HG03103 (cell line): ENCODE measurements at regions not wholly inside any gene's neighbourhood (a gene's known extent, or its start where the extent isn't known, plus 50 kb on each side); places are given as distances from the start of the nearest gene placed in this dataset.

Experiments used
- ATAC-seq: cut with Tn5 transposase; IDR thresholded peaks from one replicate; pipeline ENCODE4 v1.9.1; 2021; ENCODE audit warnings: low read depth; ENCODE audit not compliant: unreplicated experiment

DNA sequence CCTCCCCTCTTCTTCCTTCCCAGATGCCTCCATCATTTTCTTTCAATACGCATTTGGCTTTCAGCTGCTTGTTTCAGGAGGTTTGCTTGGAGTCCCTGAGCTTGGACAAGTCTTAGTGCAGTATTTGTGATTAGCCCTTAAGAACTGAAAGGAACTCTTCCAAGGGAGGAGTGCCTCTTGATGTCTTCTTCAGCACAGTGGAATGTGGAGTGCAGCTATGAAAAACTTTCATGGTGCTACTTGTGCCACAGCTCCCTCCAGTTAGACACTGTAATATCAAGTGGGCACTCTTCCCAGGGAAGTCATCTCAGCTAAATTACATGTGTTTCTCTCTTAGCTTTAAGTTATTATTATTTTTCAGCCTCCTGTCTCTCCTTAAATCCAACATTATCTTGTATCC is 173.1 kb downstream of the NECTIN3 start:
- no peak for ATAC-seq

DNA sequence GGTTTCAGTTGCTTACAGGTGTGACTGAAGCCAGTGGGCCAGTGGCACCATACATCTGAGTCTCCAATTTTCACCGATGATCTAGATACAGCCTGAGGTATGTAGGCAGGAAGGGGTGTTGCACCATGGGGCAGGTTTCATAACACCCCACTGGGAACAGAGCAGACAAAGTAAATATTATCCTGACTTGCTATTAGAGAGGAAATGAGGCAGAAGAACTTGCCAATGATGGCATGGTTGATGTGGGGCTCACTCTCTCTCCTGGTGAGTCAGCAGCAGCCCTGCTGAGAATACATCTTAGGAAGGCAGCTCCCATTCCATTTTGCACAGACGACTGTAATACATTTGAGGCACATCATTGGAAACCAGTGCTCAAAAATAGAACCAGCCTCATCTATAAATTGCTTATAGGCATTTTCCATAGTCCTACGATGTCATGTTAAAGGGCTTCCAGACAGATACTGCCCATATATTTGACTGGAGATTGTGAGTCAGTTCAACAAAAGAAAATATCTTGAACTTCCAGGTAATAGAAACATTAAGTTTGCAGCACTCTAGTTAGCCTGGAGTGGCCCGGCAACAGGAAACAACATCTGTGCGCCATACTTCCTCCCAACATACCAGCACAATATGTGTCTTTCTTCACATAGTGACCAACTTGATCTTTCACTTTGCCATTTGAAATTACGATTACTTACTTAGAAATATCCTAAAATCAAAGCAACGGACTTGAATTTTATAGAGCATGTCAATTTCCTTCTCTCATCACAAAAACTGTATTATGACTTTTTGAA is 175.5 kb downstream of the NECTIN3 start:
- no peak for ATAC-seq

DNA sequence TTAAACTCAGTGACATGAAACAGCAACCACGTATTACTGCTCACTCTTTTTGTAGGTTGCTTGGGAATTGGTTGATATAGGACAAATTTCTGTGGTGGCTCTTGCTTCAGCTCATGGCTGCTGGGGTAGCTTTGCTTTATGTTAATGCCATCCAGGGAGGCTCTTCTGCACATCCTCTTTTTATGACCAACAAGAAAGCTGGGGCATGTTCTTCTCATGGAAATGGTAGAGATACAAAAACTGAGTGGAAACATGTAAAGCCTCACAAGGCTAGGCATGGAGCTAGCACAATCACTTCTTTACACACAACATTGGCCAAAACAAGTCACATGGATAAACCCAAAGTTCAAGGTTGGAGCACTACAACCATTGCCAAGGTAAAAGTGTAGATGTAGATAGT is 176.8 kb downstream of the NECTIN3 start:
- ATAC-seq, result no peak

DNA sequence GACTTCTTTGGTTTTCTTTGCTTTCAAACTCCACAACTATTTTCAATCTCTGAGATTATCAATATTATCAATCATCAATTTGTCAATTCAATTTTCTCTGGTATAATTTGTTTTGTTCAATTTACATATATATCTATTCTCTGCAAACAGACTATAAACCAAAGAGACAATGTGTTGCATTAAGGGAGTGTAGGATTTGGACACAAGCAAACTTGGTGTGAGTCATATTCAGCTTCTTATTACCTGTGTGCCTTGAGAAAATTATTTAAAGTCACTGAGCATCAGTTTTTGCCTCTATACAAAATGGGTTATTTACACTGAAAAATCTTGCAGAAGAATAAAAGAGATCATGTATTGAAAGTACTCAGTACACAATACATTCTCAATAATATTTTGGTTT is 177.8 kb downstream of the NECTIN3 start:
- no peak for ATAC-seq

GRCh38 chr3:111252779-111253178 is 181.2 kb downstream of the NECTIN3 start:
- no peak for ATAC-seq

DNA sequence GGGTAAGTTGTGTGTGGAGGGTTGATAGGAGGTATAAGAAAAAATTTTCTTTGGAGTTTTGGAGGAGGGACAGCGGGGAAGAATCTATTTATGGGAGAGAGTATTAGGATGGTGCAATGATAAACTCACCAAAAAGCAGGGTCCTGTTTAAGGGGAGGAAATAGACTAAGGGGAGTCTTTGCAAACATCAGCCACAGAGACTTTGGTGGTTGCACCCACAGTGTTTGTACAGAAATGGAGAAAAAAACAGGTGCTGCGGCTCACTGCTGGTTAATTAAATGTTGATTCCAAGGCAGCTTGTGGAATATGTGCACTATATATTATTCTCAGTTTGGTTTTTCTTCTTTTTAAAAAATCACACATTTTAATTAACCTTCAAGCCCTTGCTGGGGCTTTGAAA is 182.1 kb downstream of the NECTIN3 start:
- ATAC-seq, result no peak

GRCh38 chr3:111260878-111261277 is 189.3 kb downstream of the NECTIN3 start:
- ATAC-seq, result peak; percentile 53

GRCh38 chr3:111269777-111270176 is 198.2 kb downstream of the NECTIN3 start:
- no peak for ATAC-seq

DNA sequence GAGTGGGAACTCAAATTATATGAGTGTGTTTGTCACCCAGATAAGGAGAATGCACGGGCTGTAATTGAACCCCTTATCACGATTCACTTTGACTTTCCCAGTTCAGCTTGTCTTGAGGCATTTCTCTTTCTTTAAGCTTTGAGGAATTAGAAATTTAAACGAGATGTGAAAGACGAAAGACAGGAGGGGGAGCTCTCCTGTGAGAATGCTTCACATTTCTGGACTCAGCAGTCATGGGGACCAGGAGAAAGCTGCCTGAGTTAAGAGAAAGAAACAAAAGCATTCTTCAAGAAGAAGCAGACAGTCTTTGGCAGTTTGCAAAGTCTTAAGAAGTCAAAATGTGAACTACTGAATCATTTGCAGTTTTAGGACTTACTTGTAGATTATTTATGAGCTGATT is 205.6 kb downstream of the NECTIN3 start:
- ATAC-seq, result no peak

- no peak for ATAC-seq
Measured at GRCh38 chr3:111278959-111279358, 207.3 kb downstream of the NECTIN3 start.

- no peak for ATAC-seq
Measured at GRCh38 chr3:111282024-111282423, 210.4 kb downstream of the NECTIN3 start.

DNA sequence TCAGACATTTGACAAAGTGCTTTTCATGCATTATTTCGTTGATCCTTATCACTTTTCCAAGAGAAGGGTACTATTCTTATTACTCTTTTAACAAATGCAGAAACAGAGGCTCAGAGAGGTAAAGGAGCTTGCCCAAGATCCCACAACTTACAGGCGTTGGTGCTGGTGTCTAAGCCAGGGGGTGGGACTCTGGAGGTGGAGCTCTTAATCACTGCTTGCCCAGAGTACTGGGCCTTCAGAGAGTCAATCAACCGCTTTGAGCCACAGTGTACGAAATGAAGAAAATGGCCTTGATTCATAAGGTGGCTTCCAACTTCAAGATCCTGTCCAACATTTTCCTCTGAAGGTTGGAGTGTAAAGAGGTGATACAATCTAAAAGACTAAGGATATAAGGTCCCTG is 211.5 kb downstream of the NECTIN3 start:
- no peak for ATAC-seq

DNA sequence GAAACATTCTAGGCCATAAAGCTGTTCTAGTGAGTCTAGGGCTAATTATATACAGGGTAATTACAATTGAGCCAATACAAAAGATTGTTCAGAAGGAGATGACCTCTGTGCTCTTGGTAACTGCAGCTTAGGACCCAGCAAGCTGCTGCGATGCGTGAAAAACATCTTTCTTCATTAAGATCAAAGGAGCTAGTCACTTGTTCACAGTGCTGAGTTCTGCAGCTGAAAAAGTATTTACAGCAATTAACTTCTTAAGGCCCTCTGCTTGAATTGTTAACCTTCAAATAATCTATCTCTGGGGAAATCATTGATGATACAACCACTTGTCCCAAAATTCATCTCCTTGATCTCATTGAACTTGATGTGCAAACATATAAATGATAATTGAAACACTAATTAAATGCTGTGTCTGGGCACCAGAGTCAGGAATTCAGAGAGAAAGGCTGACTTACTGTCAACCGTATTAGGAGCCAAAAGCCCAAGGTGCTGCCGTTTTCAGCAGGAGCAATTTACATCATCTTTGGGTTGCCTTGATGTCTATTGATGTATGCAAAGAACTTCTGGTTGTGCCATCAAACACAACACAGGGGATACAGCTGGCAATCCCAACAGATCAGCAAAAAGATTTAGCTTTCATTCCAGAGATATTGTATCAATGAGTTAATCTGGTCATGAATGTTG is 213.0 kb downstream of the NECTIN3 start:
- no peak for ATAC-seq

DNA sequence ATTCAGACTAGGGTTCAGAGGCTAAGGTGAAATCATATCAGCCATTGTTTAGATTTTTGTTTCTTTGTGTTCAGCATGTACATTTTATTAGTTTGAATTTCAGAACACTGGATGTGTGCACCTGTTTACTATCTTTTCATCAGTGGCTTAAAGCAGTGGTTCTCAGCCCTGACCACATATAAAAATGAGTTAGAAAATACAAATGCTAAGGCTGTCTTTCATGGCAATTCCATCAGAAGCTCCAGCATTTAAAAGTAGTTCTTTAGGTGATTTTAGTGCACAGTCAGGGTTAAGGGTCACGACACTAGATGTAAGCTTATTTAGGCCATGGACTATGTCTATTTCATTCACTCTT is 213.5 kb downstream of the NECTIN3 start:
- ATAC-seq, result no peak

DNA sequence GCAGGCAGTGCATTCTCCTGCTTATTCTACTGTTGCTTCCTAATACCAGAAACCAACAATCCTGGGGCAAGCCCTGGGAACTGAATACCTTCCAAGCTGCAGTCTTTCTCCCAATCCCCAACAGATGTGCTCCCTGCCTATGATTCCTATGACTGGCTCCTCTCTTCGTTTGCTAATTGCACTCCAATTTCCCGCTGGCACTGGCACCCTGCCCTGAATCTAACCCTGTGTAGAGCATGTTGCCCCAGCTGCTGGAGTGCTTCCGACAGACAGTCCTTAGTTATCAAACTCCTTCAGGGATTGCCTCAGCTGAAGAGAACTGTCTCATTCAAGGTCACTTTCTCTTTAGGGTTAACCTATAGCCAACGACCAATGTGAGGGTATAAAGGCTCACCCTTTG is 214.1 kb downstream of the NECTIN3 start:
- ATAC-seq, result no peak

DNA sequence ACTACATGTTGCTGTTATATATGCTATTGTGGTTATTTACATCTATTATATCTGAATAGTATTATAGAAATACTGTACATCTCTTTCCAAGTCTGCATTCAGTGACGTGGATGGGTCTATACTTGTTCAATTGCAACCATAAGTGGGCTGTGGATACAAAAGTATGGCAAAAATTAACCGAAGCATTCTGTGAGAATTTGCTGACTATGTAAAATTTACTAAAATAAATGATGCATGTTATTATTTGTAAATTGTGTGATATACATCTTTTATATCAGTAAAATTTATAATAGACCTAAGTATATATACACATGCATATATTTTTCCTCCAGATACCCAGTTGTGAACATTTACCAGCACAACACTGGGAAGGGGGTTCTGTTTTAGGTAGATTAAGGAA is 215.1 kb downstream of the NECTIN3 start:
- no peak for ATAC-seq

DNA sequence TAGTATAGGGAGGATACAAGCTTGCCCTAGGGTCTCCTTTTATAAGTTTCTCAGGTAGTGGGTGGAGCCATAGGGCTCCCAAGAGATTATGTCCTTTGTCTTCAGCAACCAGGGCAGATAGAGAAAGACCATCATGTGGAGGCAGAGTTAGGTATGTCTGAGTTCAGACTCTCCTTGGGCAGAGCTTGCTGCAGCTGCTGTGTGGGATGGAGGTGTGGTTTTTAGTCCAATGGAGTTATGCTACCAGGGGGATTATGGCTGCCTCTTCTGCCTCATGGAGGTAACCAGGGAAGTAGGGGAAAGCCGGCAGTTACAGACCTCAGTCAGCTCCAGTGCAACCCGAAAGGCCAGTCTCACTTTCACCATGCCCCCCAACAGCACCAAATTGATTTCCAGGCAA is 220.5 kb downstream of the NECTIN3 start:
- ATAC-seq, result no peak

DNA sequence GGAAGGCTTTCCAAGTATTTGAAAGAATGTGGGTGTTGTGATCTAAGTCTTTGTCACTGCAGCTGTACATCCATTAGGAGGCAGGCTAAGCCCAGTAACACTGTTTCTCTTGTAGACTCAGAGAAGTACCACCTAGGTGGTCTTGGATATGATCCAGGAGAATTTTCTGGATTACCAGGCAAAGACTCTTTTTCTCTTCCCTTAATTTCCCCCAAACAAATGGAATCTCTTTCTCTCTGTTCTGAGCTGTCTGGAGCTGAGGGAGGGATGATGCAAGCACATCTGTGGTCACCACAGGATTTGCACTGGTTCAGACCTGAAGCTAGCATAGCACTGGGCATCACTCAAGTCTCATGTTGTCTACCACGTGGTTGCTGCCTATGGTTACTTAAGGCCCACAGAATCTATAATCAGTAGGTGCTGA is 227.6 kb downstream of the NECTIN3 start:
- ATAC-seq, result no peak

DNA sequence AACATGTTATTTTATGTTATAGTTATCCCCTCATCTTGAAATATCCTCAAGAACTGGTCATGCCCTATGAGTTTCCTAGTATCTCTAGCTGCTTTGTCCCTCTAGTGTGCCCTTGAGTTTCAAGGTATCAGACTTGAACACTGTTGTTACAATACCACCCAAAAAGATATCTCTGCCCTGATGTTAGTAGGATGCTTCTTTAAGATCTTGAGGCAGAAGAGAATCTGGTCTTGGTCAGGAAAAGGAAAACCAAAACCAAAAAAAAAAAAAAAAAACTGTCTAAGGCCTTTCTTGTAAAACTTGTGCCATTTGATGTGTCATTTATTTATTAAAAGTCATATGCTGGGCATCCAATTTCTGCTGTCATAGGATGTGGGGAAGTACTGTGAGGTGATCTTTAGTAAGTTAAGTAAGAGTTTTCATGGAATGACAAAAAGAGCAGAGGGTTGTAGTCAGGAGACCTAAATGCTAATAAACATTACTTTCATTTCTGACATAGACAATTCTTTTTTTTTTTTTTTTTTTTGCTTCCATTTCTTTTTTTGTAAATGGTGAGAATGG is 229.7 kb downstream of the NECTIN3 start:
- no peak for ATAC-seq

DNA sequence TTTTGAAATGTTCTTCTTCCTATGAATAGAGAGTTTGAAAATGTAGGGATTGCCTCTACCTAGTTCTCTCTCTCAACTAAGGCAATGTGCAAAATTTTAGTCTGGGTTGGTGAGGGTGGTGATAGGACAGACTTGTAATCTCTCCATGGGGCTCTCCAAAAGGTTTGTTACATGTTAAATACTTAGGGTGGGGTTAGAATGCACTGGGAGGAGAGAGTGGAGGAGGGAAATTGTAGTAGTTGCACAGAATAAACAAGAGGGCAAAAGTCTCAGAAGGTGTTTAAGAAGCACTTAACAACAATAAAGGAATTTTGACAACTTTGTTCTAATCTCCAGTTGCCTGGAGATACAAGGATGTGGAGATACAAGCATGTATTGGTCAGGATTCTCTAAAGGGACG is 230.4 kb downstream of the NECTIN3 start:
- ATAC-seq, result no peak

GRCh38 chr3:111303760-111304159 is 232.1 kb downstream of the NECTIN3 start:
- no peak for ATAC-seq

- ATAC-seq, result no peak
Measured at GRCh38 chr3:111307676-111308075, 234.3 kb upstream of the CD96 start.
